ENCODE measurements at regions not wholly inside any gene's neighbourhood (a gene's known extent, or its start where the extent isn't known, plus 50 kb on each side); places are given as distances from the start of the nearest gene placed in this dataset.

GRCh38 chr2:76556018-76556417 is 845.3 kb upstream of the GCFC2 start:
- TF ChIP-seq CTCF (IDR thresholded peaks at IDR 0.05) (no peak), POLR2A (IDR thresholded peaks at IDR 0.05) (no peak)
